GM23338 (cell line): ENCODE measurements at regions not wholly inside any gene's neighbourhood (a gene's known extent, or its start where the extent isn't known, plus 50 kb on each side); places are given as distances from the start of the nearest gene placed in this dataset.

Experiments used
- ATAC-seq: fragments of 200-7000 bp; cut with Tn5 transposase; 3 replicates; pipeline ENCODE4 v1.9.1; 2020
- DNase-seq: peaks from one replicate; pipeline ENCODE4 v3.0.0-alpha.2; 2015; ENCODE audit warnings: low spot score
- H2AFZ ChIP-seq: fragments of 200-600 bp; sonication (generic); 2 replicates; pipeline ENCODE4 v1.8.0; 2016; ENCODE audit warnings: antibody characterized with exemption, mild to moderate bottlenecking, moderate library complexity
- H3F3A ChIP-seq: fragments of 200-600 bp; sonication (generic); replicated peaks from 2 replicates; pipeline ENCODE4 v1.8.0; 2017; ENCODE audit warnings: antibody characterized with exemption, mixed run types, low read depth
- H3K27ac ChIP-seq: fragments of 200-600 bp; sonication (generic); 2 replicates; pipeline ENCODE4 v1.6.1; 2016; ENCODE audit warnings: low read depth
- H3K27me3 ChIP-seq: fragments of 200-600 bp; sonication (generic); 2 replicates; pipeline ENCODE4 v1.8.0; 2016; ENCODE audit warnings: mild to moderate bottlenecking, mixed run types, moderate library complexity; ENCODE audit not compliant: insufficient read depth
- H3K36me3 ChIP-seq: fragments of 200-600 bp; sonication (generic); 2 replicates; pipeline ENCODE4 v1.8.0; 2016; ENCODE audit warnings: mild to moderate bottlenecking; ENCODE audit not compliant: insufficient read depth
- H3K4me1 ChIP-seq: fragments of 200-600 bp; sonication (generic); 2 replicates; pipeline ENCODE4 v1.8.0; 2016; ENCODE audit warnings: mild to moderate bottlenecking, moderate library complexity; ENCODE audit not compliant: insufficient read depth
- H3K4me2 ChIP-seq: fragments of 200-600 bp; sonication (generic); 2 replicates; pipeline ENCODE4 v1.7.1; 2017; ENCODE audit warnings: mixed run types
- H3K4me3 ChIP-seq: fragments of 200-600 bp; sonication (generic); 2 replicates; pipeline ENCODE4 v1.6.1; 2016; ENCODE audit warnings: mixed run types
- H3K79me2 ChIP-seq: fragments of 200-600 bp; sonication (generic); replicated peaks from 2 replicates; pipeline ENCODE4 v1.8.0; 2017; ENCODE audit warnings: mild to moderate bottlenecking; ENCODE audit not compliant: insufficient read depth
- H3K9me2 ChIP-seq: fragments of 200-600 bp; sonication (generic); 2 replicates; pipeline ENCODE4 v1.8.0; 2017; ENCODE audit not compliant: insufficient read depth
- H4K20me1 ChIP-seq: fragments of 200-600 bp; sonication (generic); replicated peaks from 2 replicates; pipeline ENCODE4 v1.8.0; 2017; ENCODE audit warnings: mild to moderate bottlenecking; ENCODE audit not compliant: insufficient read depth
- H3K27ac Mint-ChIP-seq: 2 replicates; pipeline ENCODE4 v1.8.0; 2020; ENCODE audit warnings: inconsistent platforms, mild to moderate bottlenecking, moderate library complexity, mixed read lengths
- H3K27me3 Mint-ChIP-seq: 3 replicates; pipeline ENCODE4 v1.8.0; 2022; ENCODE audit warnings: low read depth, mild to moderate bottlenecking, moderate library complexity, mixed read lengths, inconsistent platforms; ENCODE audit not compliant: insufficient read depth, poor library complexity
- H3K36me3 Mint-ChIP-seq: 3 replicates; pipeline ENCODE4 v1.8.0; 2021; ENCODE audit warnings: low read depth, mild to moderate bottlenecking, inconsistent platforms, moderate library complexity, mixed read lengths
- H3K4me1 Mint-ChIP-seq: 3 replicates; pipeline ENCODE4 v1.8.0; 2020; ENCODE audit warnings: mild to moderate bottlenecking, inconsistent platforms, mixed read lengths
- H3K4me3 Mint-ChIP-seq: 3 replicates; pipeline ENCODE4 v1.8.0; 2021; ENCODE audit warnings: moderate library complexity, mild to moderate bottlenecking, inconsistent platforms, mixed read lengths
- H3K9me3 Mint-ChIP-seq: 3 replicates; pipeline ENCODE4 v1.8.0; 2020; ENCODE audit warnings: moderate library complexity, mild to moderate bottlenecking, inconsistent platforms, mixed read lengths
- CREB1 ChIP-seq: fragments of 250-450 bp; sonication (Bioruptor Pico); IDR thresholded peaks from 2 replicates; pipeline ENCODE4 v1.5.0; 2020; ENCODE audit warnings: low read depth, mild to moderate bottlenecking, moderate library complexity
- CTCF ChIP-seq, 2 experiments: fragments of 200-600 bp in 1 of 2; sonication (generic) in 1 of 2; conservative IDR thresholded peaks; 2 replicates each; pipeline versions ENCODE4 v1.5.1 to v1.6.1; 2016 to 2017; ENCODE audit warnings: antibody characterized with exemption in 2 of 2, low read depth in 2 of 2, mild to moderate bottlenecking in 2 of 2, moderate library complexity in 1 of 2
- ETS1 ChIP-seq: IDR thresholded peaks from 2 replicates; pipeline ENCODE4 v1.6.1; 2016; ENCODE audit warnings: antibody characterized with exemption
- EZH2 ChIP-seq: fragments of 200-600 bp; sonication (generic); IDR thresholded peaks from one replicate; pipeline ENCODE4 v1.8.0; 2017; ENCODE audit warnings: antibody characterized with exemption, mild to moderate bottlenecking, low read depth; ENCODE audit not compliant: unreplicated experiment
- EZH2phosphoT487 ChIP-seq: fragments of 200-600 bp; sonication (generic); IDR thresholded peaks from one replicate; pipeline ENCODE4 v1.8.1; 2018; ENCODE audit warnings: antibody characterized with exemption; ENCODE audit not compliant: unreplicated experiment
- JUNB ChIP-seq: IDR thresholded peaks from one replicate; pipeline ENCODE4 v1.6.1; 2016; ENCODE audit warnings: antibody characterized with exemption; ENCODE audit not compliant: unreplicated experiment
- NANOG ChIP-seq: IDR thresholded peaks from 2 replicates; pipeline ENCODE4 v1.6.1; 2016; ENCODE audit warnings: antibody characterized with exemption, borderline replicate concordance
- POLR2AphosphoS5 ChIP-seq: IDR thresholded peaks from 2 replicates; pipeline ENCODE4 v1.6.1; 2016; ENCODE audit warnings: antibody characterized with exemption, low read depth
- REST ChIP-seq: IDR thresholded peaks from one replicate; pipeline ENCODE4 v1.6.1; 2018; ENCODE audit warnings: antibody characterized with exemption; ENCODE audit not compliant: unreplicated experiment
- STAT1 ChIP-seq: IDR thresholded peaks from one replicate; pipeline ENCODE4 v1.6.1; 2016; ENCODE audit warnings: antibody characterized with exemption; ENCODE audit not compliant: unreplicated experiment
- ZNF114 ChIP-seq: fragments of 250-450 bp; sonication (Bioruptor Pico); IDR thresholded peaks from 2 replicates; pipeline ENCODE4 v1.5.0; 2020; ENCODE audit warnings: mild to moderate bottlenecking, moderate library complexity
- ZNF331 ChIP-seq: fragments of 250-450 bp; sonication (Bioruptor Pico); IDR thresholded peaks from 2 replicates; pipeline ENCODE4 v1.5.0; 2020; ENCODE audit warnings: low read depth, mild to moderate bottlenecking, moderate library complexity
- ZNF462 ChIP-seq: fragments of 250-450 bp; sonication (Bioruptor Pico); IDR thresholded peaks from 2 replicates; pipeline ENCODE4 v1.5.0; 2020; ENCODE audit warnings: mild to moderate bottlenecking, moderate library complexity

- H4K20me1 ChIP-seq = no peaks in the 10 kb centered on the region
- no peaks in the 10 kb centered on the region for H3K9me2 ChIP-seq
- Mint-ChIP-seq H3K9me3 (no peaks in the 10 kb centered on the region; the same call in 2 of the 3 replicates), H3K27ac (no peak overlapping the region), H3K4me1 (peaks cover 9% of the 10 kb centered on the region), H3K27me3 (no peaks in the 10 kb centered on the region), H3K36me3 (peaks cover 21% of the 10 kb centered on the region), H3K4me3 (no peak overlapping the region)
- TF ChIP-seq CTCF (conservative IDR thresholded peaks at IDR 0.05; ENCODE audit: low read depth in 2 of 2) (no peak), ZNF114 (CRISPR knock-in tag) (no peak), JUNB (no peak), EZH2phosphoT487 (no peak), ZNF331 (CRISPR knock-in tag) (no peak), CREB1 (CRISPR knock-in tag) (no peak), NANOG (no peak), POLR2AphosphoS5 (no peak), STAT1 (no peak), ZNF462 (no peak), REST (no peak), ETS1 (no peak), EZH2 (no peak)
- peak; percentile 68 for ATAC-seq
- no peak overlapping the region for H2AFZ ChIP-seq
- H3K36me3 ChIP-seq = no peaks in the 10 kb centered on the region
- H3K4me2 ChIP-seq = no peak overlapping the region
- H3K27ac ChIP-seq = no peak overlapping the region
- no peak for DNase-seq
- no peak overlapping the region for H3K4me3 ChIP-seq
- no peaks in the 10 kb centered on the region for H3K27me3 ChIP-seq
- peaks cover 4% of the 10 kb centered on the region; the same call in 1 of the 2 replicates for H3K79me2 ChIP-seq
- H3K4me1 ChIP-seq = peaks cover 10% of the 10 kb centered on the region; the same call in 1 of the 2 replicates
- H3F3A ChIP-seq = no peaks in the 10 kb centered on the region
Measured at GRCh38 chr4:123107444-123108252, 185.3 kb upstream of the NUDT6 start.
